ENCODE measurements at regions not wholly inside any gene's neighbourhood (a gene's known extent, or its start where the extent isn't known, plus 50 kb on each side); places are given as distances from the start of the nearest gene placed in this dataset.

DNA sequence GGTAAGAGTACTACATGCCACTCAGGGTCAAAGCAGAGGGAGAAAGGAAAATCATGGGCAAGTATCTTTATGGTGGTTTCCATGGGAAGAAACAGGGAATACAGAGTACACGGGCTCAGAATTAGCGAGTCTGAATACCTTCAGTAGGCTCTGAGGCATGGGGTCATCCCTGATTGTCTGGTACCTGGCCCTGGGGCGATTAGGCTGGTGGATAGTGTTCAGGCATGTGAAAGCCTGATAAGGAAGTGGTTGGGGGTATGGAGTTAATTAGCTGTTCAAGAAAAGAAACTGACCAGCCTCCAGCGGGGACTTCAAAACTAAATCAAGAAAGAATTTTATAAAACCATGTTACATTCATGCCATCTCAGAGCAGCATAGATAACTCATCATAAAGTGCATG, 518.8 kb downstream of the RAB28 start:
- BruUV-seq (replicated peaks) = no TSS peak

DNA sequence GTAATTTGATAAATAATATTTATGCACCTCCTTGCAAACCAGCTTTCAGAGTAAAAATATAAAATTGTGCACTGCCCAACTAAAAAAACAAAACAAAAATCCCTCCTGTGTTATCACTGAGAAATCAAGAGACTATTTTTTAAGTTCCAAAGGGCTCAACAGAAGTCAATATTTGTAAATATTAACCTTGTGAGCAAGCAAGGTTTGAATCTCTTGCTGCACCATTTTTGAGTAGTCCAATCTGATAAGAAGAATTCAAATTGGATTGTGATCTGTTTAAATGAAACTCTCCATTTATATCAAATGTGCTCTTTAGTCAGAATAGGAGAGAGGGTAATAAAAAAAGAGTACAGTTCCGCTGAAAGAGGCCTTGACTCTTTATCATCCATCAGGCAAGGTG, 520.2 kb downstream of the RAB28 start:
- no TSS peak for BruUV-seq (replicated peaks)
- Histone ChIP-seq H3K4me3 (ENCODE audit: low read depth, low read length, poor library complexity, severe bottlenecking) (no peak overlapping the region), H3K9me3 (ENCODE audit: low read depth, low read length, poor library complexity, severe bottlenecking) (no peaks in the 10 kb centered on the region), H3K4me1 (ENCODE audit: insufficient read depth, low read length, poor library complexity, severe bottlenecking) (no peaks in the 10 kb centered on the region), H3K27ac (ENCODE audit: low read depth, low read length, poor library complexity, severe bottlenecking) (no peak overlapping the region), H3K36me3 (ENCODE audit: insufficient read depth, low read length, poor library complexity, severe bottlenecking) (no peaks in the 10 kb centered on the region), H3K27me3 (replicated peaks; ENCODE audit: insufficient read depth, low read depth, low read length, poor library complexity) (no peaks in the 10 kb centered on the region)
- ChIA-PET POLR2A (ENCODE audit: low non-redundant PET) (no interaction called here), CTCF (no interaction called here)
- intact Hi-C loops (cut with micrococcal nuclease; ENCODE audit: unreplicated experiment) = no loop called here
- no peak for DNase-seq (ENCODE audit: low spot score)
- no peak for TF ChIP-seq EZH2 (IDR thresholded peaks at IDR 0.05; ENCODE audit: borderline replicate concordance, low read depth, low read length, poor library complexity, severe bottlenecking)
- TF ChIP-seq, protein P1, sequence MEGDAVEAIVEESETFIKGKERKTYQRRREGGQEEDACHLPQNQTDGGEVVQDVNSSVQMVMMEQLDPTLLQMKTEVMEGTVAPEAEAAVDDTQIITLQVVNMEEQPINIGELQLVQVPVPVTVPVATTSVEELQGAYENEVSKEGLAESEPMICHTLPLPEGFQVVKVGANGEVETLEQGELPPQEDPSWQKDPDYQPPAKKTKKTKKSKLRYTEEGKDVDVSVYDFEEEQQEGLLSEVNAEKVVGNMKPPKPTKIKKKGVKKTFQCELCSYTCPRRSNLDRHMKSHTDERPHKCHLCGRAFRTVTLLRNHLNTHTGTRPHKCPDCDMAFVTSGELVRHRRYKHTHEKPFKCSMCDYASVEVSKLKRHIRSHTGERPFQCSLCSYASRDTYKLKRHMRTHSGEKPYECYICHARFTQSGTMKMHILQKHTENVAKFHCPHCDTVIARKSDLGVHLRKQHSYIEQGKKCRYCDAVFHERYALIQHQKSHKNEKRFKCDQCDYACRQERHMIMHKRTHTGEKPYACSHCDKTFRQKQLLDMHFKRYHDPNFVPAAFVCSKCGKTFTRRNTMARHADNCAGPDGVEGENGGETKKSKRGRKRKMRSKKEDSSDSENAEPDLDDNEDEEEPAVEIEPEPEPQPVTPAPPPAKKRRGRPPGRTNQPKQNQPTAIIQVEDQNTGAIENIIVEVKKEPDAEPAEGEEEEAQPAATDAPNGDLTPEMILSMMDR (conservative IDR thresholded peaks at IDR 0.05; ENCODE audit: low read depth, low read length) = no peak

More for the DNA sequence above, 518.8 kb downstream of the RAB28 start:
- DNase-seq (ENCODE audit: low spot score) = no peak
- Histone ChIP-seq H3K4me1 (ENCODE audit: insufficient read depth, low read length, poor library complexity, severe bottlenecking) (no peaks in the 10 kb centered on the region), H3K27ac (ENCODE audit: low read depth, low read length, poor library complexity, severe bottlenecking) (no peak overlapping the region), H3K4me3 (ENCODE audit: low read depth, low read length, poor library complexity, severe bottlenecking) (no peak overlapping the region), H3K9me3 (ENCODE audit: low read depth, low read length, poor library complexity, severe bottlenecking) (no peaks in the 10 kb centered on the region), H3K36me3 (ENCODE audit: insufficient read depth, low read length, poor library complexity, severe bottlenecking) (no peaks in the 10 kb centered on the region), H3K27me3 (replicated peaks; ENCODE audit: insufficient read depth, low read depth, low read length, poor library complexity) (no peaks in the 10 kb centered on the region)
- CTCF ChIA-PET = no interaction called here
- POLR2A ChIA-PET (ENCODE audit: low non-redundant PET) = no interaction called here
- TF ChIP-seq EZH2 (IDR thresholded peaks at IDR 0.05; ENCODE audit: borderline replicate concordance, low read depth, low read length, poor library complexity, severe bottlenecking) = no peak
- TF ChIP-seq, protein P1 (conservative IDR thresholded peaks at IDR 0.05; ENCODE audit: low read depth, low read length) = no peak
- intact Hi-C loops (cut with micrococcal nuclease; ENCODE audit: unreplicated experiment) = no loop called here

DNA sequence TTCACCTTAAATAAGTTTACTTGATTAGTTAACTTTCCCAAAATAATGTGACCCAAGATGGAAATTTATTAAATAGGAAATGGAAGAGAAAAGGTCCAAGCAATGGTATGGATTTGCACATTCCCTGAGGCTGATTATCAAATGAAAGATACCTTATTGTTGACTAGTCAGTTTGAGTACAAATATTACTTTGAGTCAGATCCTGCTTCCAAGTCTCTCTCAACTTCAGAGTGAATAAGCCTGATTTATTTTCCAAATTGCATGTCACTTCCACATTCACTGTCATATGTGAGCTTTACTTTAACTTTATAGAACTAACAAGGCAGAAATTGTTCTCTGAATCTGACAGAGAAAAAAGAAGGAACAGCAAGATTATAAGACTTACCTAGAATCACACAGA, 520.8 kb downstream of the RAB28 start:
- no peak overlapping the region for H3K27ac ChIP-seq (ENCODE audit: low read depth, low read length, poor library complexity, severe bottlenecking)
- no peak overlapping the region for H3K4me3 ChIP-seq (ENCODE audit: low read depth, low read length, poor library complexity, severe bottlenecking)
- TF ChIP-seq, protein P1 (conservative IDR thresholded peaks at IDR 0.05; ENCODE audit: low read depth, low read length) = no peak
- no peak for TF ChIP-seq EZH2 (IDR thresholded peaks at IDR 0.05; ENCODE audit: borderline replicate concordance, low read depth, low read length, poor library complexity, severe bottlenecking)
- CTCF ChIA-PET = no interaction called here
- intact Hi-C loops (cut with micrococcal nuclease; ENCODE audit: unreplicated experiment) = no loop called here
- H3K4me1 ChIP-seq (ENCODE audit: insufficient read depth, low read length, poor library complexity, severe bottlenecking) = no peaks in the 10 kb centered on the region
- no peaks in the 10 kb centered on the region for H3K9me3 ChIP-seq (ENCODE audit: low read depth, low read length, poor library complexity, severe bottlenecking)
- H3K27me3 ChIP-seq (replicated peaks; ENCODE audit: insufficient read depth, low read depth, low read length, poor library complexity) = no peaks in the 10 kb centered on the region
- no TSS peak for BruUV-seq (replicated peaks)
- DNase-seq (ENCODE audit: low spot score) = no peak
- POLR2A ChIA-PET (ENCODE audit: low non-redundant PET) = no interaction called here
- H3K36me3 ChIP-seq (ENCODE audit: insufficient read depth, low read length, poor library complexity, severe bottlenecking) = no peaks in the 10 kb centered on the region

All from A673 (cell line).